Adrenal gland (tissue), 9 donors: ENCODE measurements at regions not wholly inside any gene's neighbourhood (a gene's known extent, or its start where the extent isn't known, plus 50 kb on each side); places are given as distances from the start of the nearest gene placed in this dataset.

Source experiments
- DNase-seq, 7 donors: peaks; one replicate each; pipeline ENCODE4 v3.0.0-alpha.2; 2019 to 2020
- H3K27ac ChIP-seq, 5 donors: fragments of 200-600 bp; sonication (generic) in 4 of 5; 1 replicate in 3 of 5; 2 replicates in 2 of 5; pipeline versions ENCODE4 v1.5.1 to v1.8.0; 2016 to 2020; ENCODE audit warnings: mild to moderate bottlenecking in 1 of 5
- H3K27me3 ChIP-seq: fragments of 200-600 bp; 2 replicates; pipeline ENCODE4 v1.8.0; 2021
- H3K36me3 ChIP-seq, 2 donors: fragments of 200-600 bp; replicated peaks in 1 of 2; 1 replicate in 1 of 2; 2 replicates in 1 of 2; pipeline versions ENCODE4 v1.5.1 to v1.8.0; 2018 to 2022
- H3K4me1 ChIP-seq, 2 donors: fragments of 200-600 bp; replicated peaks in 1 of 2; 1 replicate in 1 of 2; 2 replicates in 1 of 2; pipeline versions ENCODE4 v1.5.1 to v1.8.0; 2018 to 2021
- H3K4me3 ChIP-seq, 4 donors: fragments of 200-600 bp; sonication (generic) in 3 of 4; one replicate each; pipeline ENCODE4 v1.5.1; 2016 to 2018
- H3K9me3 ChIP-seq, 3 donors: fragments of 200-600 bp; sonication (generic) in 1 of 3; replicated peaks in 1 of 3; 1 replicate in 2 of 3; 2 replicates in 1 of 3; pipeline versions ENCODE4 v1.5.1 to v1.8.0; 2016 to 2021
- CTCF ChIP-seq, 6 experiments: fragments of 450-650 bp in 4 of 6; fragments of 200-600 bp in 2 of 6; sonication (generic) in 1 of 6; IDR thresholded peaks; 1 replicate in 5 of 6; 2 replicates in 1 of 6; pipeline versions ENCODE4 v1.5.1 to v1.8.0; 2016 to 2021; ENCODE audit warnings: antibody characterized with exemption in 6 of 6, mild to moderate bottlenecking in 2 of 6, moderate library complexity in 1 of 6
- POLR2A ChIP-seq, 2 donors: fragments of 450-650 bp; IDR thresholded peaks; one replicate each; pipeline ENCODE4 v1.6.1; 2017; ENCODE audit warnings: antibody characterized with exemption in 2 of 2, mild to moderate bottlenecking in 2 of 2, moderate library complexity in 1 of 2
- WGBS, 4 donors: extraction: QIAGEN DNeasy Blood & Tissue Kit in 2 of 4; methylation state at CpG; one replicate each; pipeline versions ENCODE4 v1.1.5 to v1.1.7; 2013 to 2017; 5-methylcytosine and 5-hydroxymethylcytosine counted together
- intact Hi-C, 2 donors: fragments of 100-400 bp; cut with DNase I; formaldehyde crosslinking; loops; one replicate each; pipeline versions ENCODE4 v1.14.1 to v1.15.0; 2022 to 2023
- donor health status: healthy with polysubstance abuse.
- donor health status: Bipolar disorder and iron deficiency.
- donor health status: DM: yes; HTN: yes; CAD: no.
- donor health status: DM: no; HTN: no; CAD: no.
- donor health status: DM: no; HTN: no; CAD: no.

GRCh38 chr6:45718871-45719270 is 296.8 kb downstream of the CLIC5 start:
- Histone ChIP-seq H3K4me3 (no peak overlapping the region), H3K27ac (no peak overlapping the region), H3K27me3 (no peaks in the 10 kb centered on the region), H3K9me3 (no peaks in the 10 kb centered on the region), H3K36me3 (no peaks in the 10 kb centered on the region), H3K4me1 (no peaks in the 10 kb centered on the region)
- no peak for TF ChIP-seq CTCF (IDR thresholded peaks at IDR 0.05)
- no peak for TF ChIP-seq POLR2A (IDR thresholded peaks at IDR 0.05)
- 83 to 88% (median 84%) methylated on average over 3 of the region's 3 CpGs for WGBS, 4 donors
- DNase-seq: no peak
- intact Hi-C loops: loop anchor here (10.0 kb wide), 2 partner anchors 1064 to 1244 kb away; no protein-coding TSS in a partner anchor

DNA sequence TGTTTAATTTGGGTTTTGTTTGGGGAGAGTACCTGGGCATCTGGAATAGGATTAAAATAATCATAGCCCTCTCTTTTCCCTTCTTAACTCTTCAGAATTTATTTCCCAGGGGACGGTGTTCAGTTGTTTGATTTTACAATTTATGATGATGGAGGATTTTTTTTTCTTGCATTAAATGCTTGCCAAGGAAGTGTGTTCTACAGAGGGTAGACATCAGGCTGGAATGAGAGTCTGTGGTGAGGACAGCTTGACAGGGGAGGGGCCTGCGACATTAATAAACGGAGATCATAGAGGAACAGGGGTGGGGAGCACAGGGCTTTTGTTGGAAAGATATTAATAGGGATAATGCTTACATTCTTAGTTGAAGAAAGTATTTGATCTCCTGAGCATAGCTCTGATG is 297.5 kb downstream of the CLIC5 start:
- Histone ChIP-seq H3K4me3 (no peak overlapping the region), H3K9me3 (no peaks in the 10 kb centered on the region), H3K27ac (no peak overlapping the region), H3K4me1 (no peaks in the 10 kb centered on the region), H3K36me3 (no peaks in the 10 kb centered on the region), H3K27me3 (no peaks in the 10 kb centered on the region)
- TF ChIP-seq POLR2A (IDR thresholded peaks at IDR 0.05): no peak
- TF ChIP-seq CTCF (IDR thresholded peaks at IDR 0.05): no peak
- intact Hi-C loops: loop anchor here (10.0 kb wide), 2 partner anchors 1063 to 1243 kb away; no protein-coding TSS in a partner anchor
- WGBS, 4 donors: 88 to 93% (median 90%) methylated on average over 3 of the region's 3 CpGs
- DNase-seq: no peak

DNA sequence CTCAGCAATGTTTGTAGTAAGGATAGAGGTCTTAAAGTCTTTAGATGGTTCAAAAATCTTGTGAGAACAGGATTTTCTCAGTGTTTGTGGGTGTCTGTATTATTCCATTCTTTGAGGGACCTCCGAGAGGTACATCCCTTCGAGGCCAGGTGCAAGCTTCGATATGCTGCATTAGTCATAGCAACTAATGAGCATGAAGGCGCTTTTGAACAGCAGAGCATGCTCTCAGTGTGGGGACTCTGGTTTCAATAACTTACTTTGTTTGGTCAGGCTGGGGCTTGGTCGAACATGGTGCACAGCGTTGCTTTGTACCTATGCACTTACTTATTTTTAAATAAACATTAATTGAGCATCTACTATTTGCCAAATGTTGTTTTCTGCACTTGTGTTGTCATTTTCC is 297.9 kb downstream of the CLIC5 start:
- TF ChIP-seq CTCF (IDR thresholded peaks at IDR 0.05) (no peak), POLR2A (IDR thresholded peaks at IDR 0.05) (no peak)
- Histone ChIP-seq H3K27me3 (no peaks in the 10 kb centered on the region), H3K27ac (no peak overlapping the region), H3K36me3 (no peaks in the 10 kb centered on the region), H3K4me3 (no peak overlapping the region), H3K4me1 (no peaks in the 10 kb centered on the region), H3K9me3 (no peaks in the 10 kb centered on the region)
- no peak for DNase-seq
- 83 to 90% (median 87%) methylated on average over 6 of the region's 6 CpGs for WGBS, 4 donors
- intact Hi-C loops: loop anchor here (10.0 kb wide), 2 partner anchors 1063 to 1243 kb away; no protein-coding TSS in a partner anchor

DNA sequence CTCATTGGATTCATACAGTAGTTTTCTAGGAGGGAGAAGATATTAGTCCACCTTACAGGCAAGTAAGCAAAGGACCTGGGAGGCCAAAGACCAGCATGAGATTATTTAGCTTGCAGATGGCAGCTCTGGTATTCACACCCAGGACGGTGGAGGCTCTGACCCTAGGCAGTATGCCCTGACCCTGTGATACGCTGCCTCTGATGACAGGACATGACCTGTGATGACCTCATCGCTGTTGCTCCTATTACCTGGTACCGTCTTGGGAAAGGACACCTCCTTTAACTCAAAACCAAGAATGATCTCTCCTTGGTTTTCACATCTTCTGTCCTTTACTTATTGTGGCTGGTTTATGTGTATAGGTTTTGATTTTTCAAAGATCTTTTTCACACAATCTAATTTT is 298.6 kb downstream of the CLIC5 start:
- Histone ChIP-seq H3K9me3 (no peaks in the 10 kb centered on the region), H3K27me3 (no peaks in the 10 kb centered on the region), H3K4me1 (no peaks in the 10 kb centered on the region), H3K4me3 (no peak overlapping the region), H3K36me3 (no peaks in the 10 kb centered on the region), H3K27ac (no peak overlapping the region)
- intact Hi-C loops: loop anchor here (10.0 kb wide), 2 partner anchors 1062 to 1242 kb away; no protein-coding TSS in a partner anchor
- TF ChIP-seq POLR2A (IDR thresholded peaks at IDR 0.05) (no peak), CTCF (IDR thresholded peaks at IDR 0.05) (no peak)
- WGBS, 4 donors: 70 to 84% (median 74%) methylated on average over 4 of the region's 4 CpGs
- no peak for DNase-seq
